Endodermal cell (in vitro differentiated cells): ENCODE measurements at regions not wholly inside any gene's neighbourhood (a gene's known extent, or its start where the extent isn't known, plus 50 kb on each side); places are given as distances from the start of the nearest gene placed in this dataset.

Source experiments
- DNase-seq: peaks from one replicate; pipeline ENCODE4 v3.0.0-alpha.2; 2017
- H3K27ac ChIP-seq: 2 replicates; pipeline ENCODE4 v1.5.1; 2013; ENCODE audit warnings: mild to moderate bottlenecking, low read depth, low read length, moderate library complexity
- H3K27me3 ChIP-seq: 2 replicates; pipeline ENCODE4 v1.6.1; 2013; ENCODE audit warnings: mild to moderate bottlenecking, low read length, moderate library complexity; ENCODE audit not compliant: insufficient read depth, control insufficient read depth, poor library complexity, severe bottlenecking
- H3K36me3 ChIP-seq: 2 replicates; pipeline ENCODE4 v1.7.0; 2013; ENCODE audit warnings: mild to moderate bottlenecking, low read length, moderate library complexity; ENCODE audit not compliant: control insufficient read depth, insufficient read depth
- H3K4me1 ChIP-seq: one replicate; pipeline ENCODE4 v1.7.0; 2013; ENCODE audit warnings: low read length; ENCODE audit not compliant: control insufficient read depth, insufficient read depth
- H3K4me3 ChIP-seq: 2 replicates; pipeline ENCODE4 v1.5.1; 2013; ENCODE audit warnings: mild to moderate bottlenecking, low read length, moderate library complexity
- H3K9ac ChIP-seq: 2 replicates; pipeline ENCODE4 v1.6.1; 2013; ENCODE audit warnings: mild to moderate bottlenecking, low read length, moderate library complexity; ENCODE audit not compliant: poor library complexity, severe bottlenecking; ENCODE audit errors: extremely low read depth
- H3K9me3 ChIP-seq: 2 replicates; pipeline ENCODE4 v1.6.1; 2013; ENCODE audit warnings: mild to moderate bottlenecking, low read length, moderate library complexity; ENCODE audit not compliant: control insufficient read depth
- H3K27ac Mint-ChIP-seq: 2 replicates; pipeline ENCODE4 v1.8.0; 2020; ENCODE audit warnings: mixed read lengths
- H3K27me3 Mint-ChIP-seq: 2 replicates; pipeline ENCODE4 v1.8.0; 2021; ENCODE audit warnings: mild to moderate bottlenecking, mixed read lengths; ENCODE audit not compliant: insufficient read depth
- H3K36me3 Mint-ChIP-seq: 2 replicates; pipeline ENCODE4 v1.8.0; 2020; ENCODE audit warnings: low read depth, mixed read lengths
- H3K4me1 Mint-ChIP-seq: 2 replicates; pipeline ENCODE4 v1.8.0; 2020; ENCODE audit warnings: mixed read lengths
- H3K4me3 Mint-ChIP-seq: 2 replicates; pipeline ENCODE4 v1.8.0; 2020; ENCODE audit warnings: mild to moderate bottlenecking, moderate library complexity, mixed read lengths
- H3K9me3 Mint-ChIP-seq: 2 replicates; pipeline ENCODE4 v1.8.0; 2020; ENCODE audit warnings: mild to moderate bottlenecking, mixed read lengths
- WGBS, 2 experiments: methylation state at CpG; one replicate each; pipeline versions ENCODE4 v1.1.5 to v1.1.7; 2013; ENCODE audit warnings: missing lambda C conversion rate in 2 of 2, mixed read lengths in 1 of 2; ENCODE audit not compliant: insufficient coverage in 1 of 2, insufficient read length in 1 of 2; 5-methylcytosine and 5-hydroxymethylcytosine counted together
- TF ChIP-seq, protein P1 (sequence below): fragments of 200-600 bp; sonication (generic); conservative IDR thresholded peaks from 2 replicates; pipeline ENCODE4 v1.5.0; 2021; ENCODE audit warnings: antibody characterized with exemption, mild to moderate bottlenecking

DNA sequence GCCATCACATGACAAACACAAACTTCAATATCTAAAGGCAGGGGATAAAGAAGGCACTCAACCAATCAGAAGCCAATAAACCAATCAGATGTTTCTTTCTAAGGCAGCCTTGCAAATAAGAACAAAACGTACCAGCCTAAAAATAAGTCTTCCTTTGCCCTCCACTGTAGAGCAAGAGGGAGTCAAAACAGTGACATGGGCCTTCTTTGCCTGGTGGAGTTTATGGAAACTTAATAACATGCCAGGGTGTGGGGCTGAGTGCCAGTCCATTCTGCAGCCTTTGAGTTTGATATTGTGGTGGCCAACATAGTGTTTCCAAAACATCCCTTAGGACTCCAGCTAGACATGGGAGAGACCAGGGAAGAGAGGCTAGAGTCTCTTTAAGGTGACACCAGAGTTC, 126.1 kb upstream of the NECTIN1 start:
- 94 to 100% methylated on average over 1 of the region's 1 CpG for WGBS, 2 experiments
- Histone ChIP-seq H3K36me3 (no peaks in the 10 kb centered on the region), H3K4me1 (no peaks in the 10 kb centered on the region), H3K9me3 (no peaks in the 10 kb centered on the region), H3K27ac (no peak overlapping the region), H3K4me3 (no peak overlapping the region), H3K27me3 (peaks cover 6% of the 10 kb centered on the region), H3K9ac (no peak overlapping the region)
- Mint-ChIP-seq H3K27ac (no peak overlapping the region), H3K4me1 (peaks cover 6% of the 10 kb centered on the region), H3K4me3 (no peak overlapping the region), H3K27me3 (peaks cover 28% of the 10 kb centered on the region), H3K9me3 (no peaks in the 10 kb centered on the region), H3K36me3 (no peaks in the 10 kb centered on the region)
- no peak for DNase-seq
- TF ChIP-seq, protein P1, sequence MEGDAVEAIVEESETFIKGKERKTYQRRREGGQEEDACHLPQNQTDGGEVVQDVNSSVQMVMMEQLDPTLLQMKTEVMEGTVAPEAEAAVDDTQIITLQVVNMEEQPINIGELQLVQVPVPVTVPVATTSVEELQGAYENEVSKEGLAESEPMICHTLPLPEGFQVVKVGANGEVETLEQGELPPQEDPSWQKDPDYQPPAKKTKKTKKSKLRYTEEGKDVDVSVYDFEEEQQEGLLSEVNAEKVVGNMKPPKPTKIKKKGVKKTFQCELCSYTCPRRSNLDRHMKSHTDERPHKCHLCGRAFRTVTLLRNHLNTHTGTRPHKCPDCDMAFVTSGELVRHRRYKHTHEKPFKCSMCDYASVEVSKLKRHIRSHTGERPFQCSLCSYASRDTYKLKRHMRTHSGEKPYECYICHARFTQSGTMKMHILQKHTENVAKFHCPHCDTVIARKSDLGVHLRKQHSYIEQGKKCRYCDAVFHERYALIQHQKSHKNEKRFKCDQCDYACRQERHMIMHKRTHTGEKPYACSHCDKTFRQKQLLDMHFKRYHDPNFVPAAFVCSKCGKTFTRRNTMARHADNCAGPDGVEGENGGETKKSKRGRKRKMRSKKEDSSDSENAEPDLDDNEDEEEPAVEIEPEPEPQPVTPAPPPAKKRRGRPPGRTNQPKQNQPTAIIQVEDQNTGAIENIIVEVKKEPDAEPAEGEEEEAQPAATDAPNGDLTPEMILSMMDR: no peak

DNA sequence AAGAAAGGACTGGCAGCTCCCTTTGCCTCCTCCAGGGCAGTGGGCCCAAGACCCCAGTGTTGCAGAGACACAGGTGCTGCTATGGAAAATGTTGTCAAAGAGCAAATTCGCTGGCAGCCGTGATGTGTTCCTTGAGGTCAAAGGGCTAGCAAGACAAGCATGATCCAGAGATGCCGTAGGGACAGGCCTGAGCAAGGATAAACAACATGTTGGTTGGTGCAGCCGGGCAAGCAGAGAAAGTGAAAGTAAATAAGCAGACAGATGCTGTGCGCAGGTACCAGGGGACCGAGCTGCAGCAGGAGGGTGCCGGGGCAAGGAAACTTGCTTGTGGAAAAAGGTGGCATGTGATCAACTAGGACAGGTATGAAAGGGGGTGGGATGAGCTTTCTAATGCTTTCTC, 125.5 kb upstream of the NECTIN1 start:
- peaks cover 26% of the 10 kb centered on the region for H3K27me3 Mint-ChIP-seq
- TF ChIP-seq, protein P1: no peak
- no peak overlapping the region for H3K27ac Mint-ChIP-seq
- H3K9me3 Mint-ChIP-seq: no peaks in the 10 kb centered on the region
- Histone ChIP-seq H3K36me3 (no peaks in the 10 kb centered on the region), H3K4me3 (no peak overlapping the region), H3K9ac (no peak overlapping the region), H3K4me1 (no peaks in the 10 kb centered on the region), H3K9me3 (no peaks in the 10 kb centered on the region), H3K27me3 (peaks cover 6% of the 10 kb centered on the region), H3K27ac (no peak overlapping the region)
- H3K4me1 Mint-ChIP-seq: peaks cover 6% of the 10 kb centered on the region
- 90 to 98% methylated on average over 7 of the region's 7 CpGs for WGBS, 2 experiments
- DNase-seq: no peak
- H3K4me3 Mint-ChIP-seq: no peak overlapping the region
- H3K36me3 Mint-ChIP-seq: no peaks in the 10 kb centered on the region

DNA sequence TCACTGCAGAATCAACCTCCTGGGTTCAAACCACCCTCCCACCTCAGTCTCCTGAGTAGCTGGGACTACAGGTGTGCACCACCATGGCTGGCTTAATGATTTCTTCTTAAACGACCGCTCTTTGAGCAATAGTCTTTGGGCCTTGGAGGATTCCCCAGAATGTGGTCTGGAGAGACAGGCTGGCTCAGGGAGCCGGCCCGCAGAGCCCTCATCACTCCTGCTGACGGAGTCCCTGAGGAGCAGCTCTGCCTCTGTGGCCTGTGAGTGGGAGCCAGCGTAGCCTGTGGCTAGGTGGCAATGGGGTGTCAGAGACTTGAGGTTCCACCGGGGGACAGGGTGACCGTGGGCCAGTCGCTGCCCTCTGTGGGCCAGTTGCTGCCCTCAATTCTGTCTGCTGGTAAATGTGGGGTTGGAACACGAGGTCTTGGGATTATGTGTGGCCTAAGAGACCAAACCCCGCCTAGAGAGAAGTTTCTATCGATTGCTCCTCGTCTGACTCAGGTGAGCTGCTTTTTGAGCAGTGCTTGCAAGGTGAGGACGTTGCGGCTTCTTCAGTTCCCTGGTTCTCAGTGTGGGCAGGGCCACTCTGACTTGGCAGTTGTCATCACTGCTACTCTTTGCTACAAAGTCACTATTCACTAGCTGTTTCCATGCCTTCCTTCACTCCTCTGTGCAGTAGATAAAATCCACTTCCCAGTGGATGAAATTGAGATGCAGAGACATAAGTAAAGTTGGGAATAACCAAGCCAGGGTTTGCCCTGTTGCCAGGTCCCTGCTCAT, 124.8 kb upstream of the NECTIN1 start:
- H3K9ac ChIP-seq: no peak overlapping the region
- Mint-ChIP-seq H3K27ac (no peak overlapping the region), H3K4me1 (peaks cover 6% of the 10 kb centered on the region), H3K36me3 (no peaks in the 10 kb centered on the region), H3K27me3 (peaks cover 20% of the 10 kb centered on the region), H3K9me3 (no peaks in the 10 kb centered on the region), H3K4me3 (no peak overlapping the region)
- DNase-seq: no peak
- H3K27ac ChIP-seq: no peak overlapping the region
- H3K36me3 ChIP-seq: no peaks in the 10 kb centered on the region
- H3K4me1 ChIP-seq: no peaks in the 10 kb centered on the region
- TF ChIP-seq, protein P1: no peak
- H3K4me3 ChIP-seq: no peak overlapping the region
- no peaks in the 10 kb centered on the region for H3K9me3 ChIP-seq
- peaks cover 6% of the 10 kb centered on the region for H3K27me3 ChIP-seq
- 92 to 96% methylated on average over 11 to 15 of the region's 15 CpGs for WGBS, 2 experiments
